Ishikawa (cell line): ENCODE measurements at regions not wholly inside any gene's neighbourhood (a gene's known extent, or its start where the extent isn't known, plus 50 kb on each side); places are given as distances from the start of the nearest gene placed in this dataset.

Experiments
- CEBPB ChIP-seq: IDR thresholded peaks from 2 replicates; pipeline ENCODE4 v1.6.1; 2012
- EGR1 ChIP-seq: IDR thresholded peaks from 2 replicates; pipeline ENCODE4 v1.6.1; 2012
- EP300 ChIP-seq: IDR thresholded peaks from 2 replicates; pipeline ENCODE4 v1.6.1; 2012; ENCODE audit warnings: borderline replicate concordance
- FOXM1 ChIP-seq: IDR thresholded peaks from 2 replicates; pipeline ENCODE4 v1.6.1; 2012; ENCODE audit warnings: low read depth, borderline replicate concordance
- RAD21 ChIP-seq: IDR thresholded peaks from 2 replicates; pipeline ENCODE4 v1.6.1; 2012; ENCODE audit warnings: low read depth
- REST ChIP-seq: IDR thresholded peaks from 2 replicates; pipeline ENCODE4 v1.6.1; 2012; ENCODE audit warnings: low read depth, mild to moderate bottlenecking
- TAF1 ChIP-seq: IDR thresholded peaks from 2 replicates; pipeline ENCODE4 v1.6.1; 2012; ENCODE audit warnings: low read depth, mild to moderate bottlenecking
- TCF12 ChIP-seq: IDR thresholded peaks from 2 replicates; pipeline ENCODE4 v1.6.1; 2012; ENCODE audit warnings: low read depth
- ZBTB7A ChIP-seq: IDR thresholded peaks from 2 replicates; pipeline ENCODE4 v1.6.1; 2012; ENCODE audit warnings: low read depth

DNA sequence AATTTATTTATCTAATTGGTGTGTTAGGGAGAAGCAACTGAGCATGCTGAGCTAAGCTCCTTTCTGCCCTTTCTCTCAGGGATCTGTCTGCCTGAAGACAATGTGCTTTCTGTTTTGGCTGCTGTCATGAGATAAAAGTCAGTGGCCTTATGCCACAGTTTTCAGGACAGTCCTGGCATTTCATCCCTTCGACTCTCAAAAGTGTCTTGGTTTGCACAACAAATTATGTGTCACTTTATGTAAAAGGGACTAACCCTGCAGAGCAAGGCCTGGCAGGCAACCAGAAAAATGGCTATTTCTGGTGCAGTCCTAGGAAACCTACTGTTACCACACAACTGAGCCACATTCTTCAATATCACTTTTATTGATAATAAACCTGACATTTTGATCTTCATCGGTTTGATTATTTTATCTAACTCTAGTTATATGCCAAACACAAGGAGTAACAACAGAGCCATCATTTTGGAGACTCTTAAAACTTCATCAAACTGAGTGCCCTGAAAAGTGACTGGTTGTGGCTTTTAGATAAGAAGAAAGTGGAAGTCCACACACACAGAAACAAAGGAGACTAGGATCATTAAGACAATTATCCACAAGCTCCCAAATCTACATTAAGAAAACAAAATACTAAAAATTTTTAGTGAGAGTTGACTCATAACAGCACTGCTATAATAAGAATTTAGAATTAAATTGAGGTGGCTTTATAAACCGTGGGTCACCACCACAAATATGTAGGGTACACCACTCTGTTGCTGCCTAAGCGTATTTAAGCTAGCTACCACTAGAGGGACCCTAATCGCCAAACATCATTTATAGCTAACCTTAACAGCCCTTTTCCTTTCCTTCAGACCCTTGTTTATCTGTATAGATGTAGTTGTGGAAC lies 95.9 kb upstream of the PTPN13 start:
- no peak for TF ChIP-seq EP300
- TF ChIP-seq RAD21, result peak; percentile 76
- no peak for TF ChIP-seq ZBTB7A
- no peak for TF ChIP-seq FOXM1
- TF ChIP-seq TCF12, result no peak
- no peak for TF ChIP-seq EGR1
- no peak for TF ChIP-seq TAF1
- no peak for TF ChIP-seq CEBPB
- no peak for TF ChIP-seq REST
